Spleen (tissue), 7 donors: ENCODE measurements at regions not wholly inside any gene's neighbourhood (a gene's known extent, or its start where the extent isn't known, plus 50 kb on each side); places are given as distances from the start of the nearest gene placed in this dataset.

Experiments
- CTCF ChIP-seq, 11 experiments: fragments of 200-600 bp in 7 of 11; fragments of 450-650 bp in 4 of 11; sonication (generic) in 4 of 11; IDR thresholded peaks in 8 of 11; conservative IDR thresholded peaks in 3 of 11; 1 replicate in 7 of 11; 2 replicates in 4 of 11; pipeline versions ENCODE4 v1.4.0 to v1.8.0; 2016 to 2021; ENCODE audit warnings: antibody characterized with exemption in 11 of 11, inconsistent platforms in 4 of 11, mild to moderate bottlenecking in 1 of 11
- POLR2A ChIP-seq, 3 donors: fragments of 450-650 bp; IDR thresholded peaks; one replicate each; pipeline ENCODE4 v1.5.1; 2017; ENCODE audit warnings: antibody characterized with exemption in 3 of 3, mild to moderate bottlenecking in 1 of 3
- POLR2AphosphoS5 ChIP-seq, 3 donors: sonication (generic); formaldehyde crosslinking; IDR thresholded peaks; one replicate each; pipeline ENCODE4 v1.5.1; 2017; ENCODE audit warnings: antibody characterized with exemption in 3 of 3
- donor health status: DM: no; HTN: no; CAD: no; lungs with moderate emphysema.
- donor health status: DM: no; HTN: no; CAD: no.
- donor health status: DM: no; HTN: no; CAD: no.

- TF ChIP-seq POLR2AphosphoS5 (IDR thresholded peaks at IDR 0.05) = no peak
- TF ChIP-seq CTCF (IDR thresholded peaks at IDR 0.05 in 8 of 11, conservative IDR thresholded peaks at IDR 0.05 in 3 of 11) = no peak
- TF ChIP-seq POLR2A (IDR thresholded peaks at IDR 0.05) = no peak
Measured at GRCh38 chr6:19337101-19337500, 500.1 kb upstream of the ID4 start.
